Femur (tissue), 1 donor: ENCODE measurements at regions not wholly inside any gene's neighbourhood (a gene's known extent, or its start where the extent isn't known, plus 50 kb on each side); places are given as distances from the start of the nearest gene placed in this dataset.
"Not testable (repeated sequence)": the region's sequence is repeated elsewhere in the genome, so short reads cannot be mapped to it uniquely, and the experiment has no call there.

Experiments used
- DNase-seq: peaks from one replicate; pipeline ENCODE4 v3.0.0-alpha.2; 2017

GRCh38 chr1:157287462-157287861 is 149.3 kb upstream of the ETV3 start:
- DNase-seq, result no peak

- no peak for DNase-seq
Observed at GRCh38 chr1:157286646-157287420, 148.6 kb upstream of the ETV3 start.

GRCh38 chr1:157286096-157286495 is 147.9 kb upstream of the ETV3 start:
- no peak for DNase-seq

GRCh38 chr1:157284451-157284850 is 146.3 kb upstream of the ETV3 start:
- no peak for DNase-seq

GRCh38 chr1:157279802-157280140 is 141.6 kb upstream of the ETV3 start:
- no peak for DNase-seq

- DNase-seq, result no peak
Observed at GRCh38 chr1:157279138-157279801, 141.1 kb upstream of the ETV3 start.

GRCh38 chr1:157278383-157279137 is 140.4 kb upstream of the ETV3 start:
- no peak for DNase-seq

- DNase-seq, result no peak
Observed at GRCh38 chr1:157277913-157278312, 139.7 kb upstream of the ETV3 start.

GRCh38 chr1:157277281-157277680 is 139.1 kb upstream of the ETV3 start:
- DNase-seq, result no peak

GRCh38 chr1:157274698-157275534 is 136.7 kb upstream of the ETV3 start:
- DNase-seq, result no peak

- no peak for DNase-seq
Observed at GRCh38 chr1:157272729-157273524, 134.7 kb upstream of the ETV3 start.

- no peak for DNase-seq
Observed at GRCh38 chr1:157272264-157272663, 134.1 kb upstream of the ETV3 start.

GRCh38 chr1:157270705-157271274 is 132.6 kb upstream of the ETV3 start:
- DNase-seq, result no peak

GRCh38 chr1:157269656-157270375 is 131.6 kb upstream of the ETV3 start:
- DNase-seq, result no peak

GRCh38 chr1:157262891-157263290 is 124.7 kb upstream of the ETV3 start:
- no peak for DNase-seq

GRCh38 chr1:157262422-157262821 is 124.2 kb upstream of the ETV3 start:
- no peak for DNase-seq

GRCh38 chr1:157255891-157256290 is 117.7 kb upstream of the ETV3 start:
- DNase-seq, result not testable (repeated sequence)

GRCh38 chr1:157254183-157254582 is 116.0 kb upstream of the ETV3 start:
- DNase-seq, result not testable (repeated sequence)

- DNase-seq, result no peak
Observed at GRCh38 chr1:157252473-157252872, 114.3 kb upstream of the ETV3 start.

- DNase-seq, result no peak
Observed at GRCh38 chr1:157249739-157250138, 111.5 kb upstream of the ETV3 start.

GRCh38 chr1:157249326-157249725 is 111.1 kb upstream of the ETV3 start:
- DNase-seq, result no peak
